AML-193 (cell line): ENCODE measurements at regions not wholly inside any gene's neighbourhood (a gene's known extent, or its start where the extent isn't known, plus 50 kb on each side); places are given as distances from the start of the nearest gene placed in this dataset.

Experiments used
- DNase-seq, 2 experiments: peaks; one replicate each; lab custom pipeline; 2025; lab: John Stamatoyannopoulos, UW

DNA sequence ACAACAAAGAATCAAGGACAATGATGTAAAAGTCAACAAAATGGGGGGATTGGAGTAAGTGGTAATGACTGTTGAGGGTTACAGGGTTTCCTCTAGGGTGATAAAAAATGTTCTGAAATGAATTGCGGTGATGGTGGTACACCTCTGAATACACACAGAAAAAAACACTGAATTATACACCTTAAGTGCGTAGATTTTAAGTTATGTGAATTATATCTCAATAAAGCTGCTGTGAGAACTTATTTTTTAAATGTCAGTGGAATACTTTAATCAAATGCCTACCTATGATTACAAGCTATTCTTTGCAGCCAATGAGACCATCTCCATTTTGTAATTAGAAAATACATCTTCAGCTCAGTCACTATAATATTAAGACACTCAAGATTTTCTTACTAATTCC, 53.5 kb downstream of the ZNF608 start:
- no peak for DNase-seq

DNA sequence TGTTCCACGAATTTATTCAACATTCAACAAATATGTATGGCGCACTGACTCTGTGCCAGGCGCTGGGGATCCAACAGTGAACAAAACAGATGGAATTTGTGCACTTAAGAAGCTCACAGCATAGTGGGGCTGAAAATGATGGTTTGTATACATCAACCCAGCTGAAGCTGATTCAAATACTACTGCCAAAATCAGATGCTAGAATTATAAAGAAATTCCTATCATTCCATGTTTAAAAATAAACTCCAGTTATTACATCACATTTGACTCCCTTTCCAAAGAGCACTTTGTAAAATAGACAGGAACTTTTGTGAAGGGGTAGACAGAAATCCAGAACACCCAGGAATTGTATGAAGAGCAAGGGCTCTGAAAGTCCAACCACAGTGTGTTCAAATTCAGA, 54.1 kb downstream of the ZNF608 start:
- no peak for DNase-seq

DNA sequence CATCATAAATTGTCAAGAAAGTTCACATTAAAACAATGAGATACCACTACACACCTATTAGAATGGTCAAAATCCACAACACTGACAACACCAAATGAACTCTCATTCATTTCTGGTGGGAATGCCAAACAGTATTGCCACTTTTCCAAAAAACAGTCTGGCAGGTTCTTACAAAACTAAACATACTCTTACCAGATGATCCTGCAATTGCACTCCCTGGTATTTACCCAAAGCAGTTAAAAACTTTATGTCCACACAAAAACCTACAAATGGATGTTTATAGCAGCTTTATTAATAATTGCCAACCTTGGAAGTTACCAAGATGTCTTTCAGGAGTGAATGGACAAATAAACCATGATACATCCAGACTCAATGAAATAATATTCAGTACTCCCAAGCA, 56.8 kb downstream of the ZNF608 start:
- no peak for DNase-seq

GRCh38 chr5:124686239-124687004, 60.0 kb downstream of the ZNF608 start:
- no peak for DNase-seq

DNA sequence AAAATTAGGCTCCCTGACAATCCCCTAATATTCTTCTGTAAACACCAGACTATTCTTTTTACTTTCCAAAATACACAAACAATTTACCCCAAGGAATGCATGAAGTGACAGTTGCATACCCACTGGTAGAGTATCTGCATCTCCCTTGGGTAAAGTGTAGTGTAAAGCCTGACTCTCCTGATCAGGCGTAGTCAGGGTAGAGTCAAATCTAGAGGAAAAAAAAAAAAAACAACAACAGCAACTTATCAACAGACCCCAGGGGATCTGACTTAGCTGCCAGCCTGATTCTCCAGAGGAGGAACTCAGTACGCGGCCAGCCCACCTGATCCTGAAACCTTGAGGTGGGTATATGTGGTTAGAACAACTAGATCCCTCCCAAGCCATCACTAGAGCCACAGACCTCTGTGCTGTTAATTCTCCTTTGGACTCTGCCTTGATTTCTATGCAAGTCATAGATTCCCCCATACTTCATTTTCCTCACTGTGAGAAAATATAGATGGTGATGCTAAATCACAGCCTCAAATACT, 61.0 kb downstream of the ZNF608 start:
- no peak for DNase-seq

DNA sequence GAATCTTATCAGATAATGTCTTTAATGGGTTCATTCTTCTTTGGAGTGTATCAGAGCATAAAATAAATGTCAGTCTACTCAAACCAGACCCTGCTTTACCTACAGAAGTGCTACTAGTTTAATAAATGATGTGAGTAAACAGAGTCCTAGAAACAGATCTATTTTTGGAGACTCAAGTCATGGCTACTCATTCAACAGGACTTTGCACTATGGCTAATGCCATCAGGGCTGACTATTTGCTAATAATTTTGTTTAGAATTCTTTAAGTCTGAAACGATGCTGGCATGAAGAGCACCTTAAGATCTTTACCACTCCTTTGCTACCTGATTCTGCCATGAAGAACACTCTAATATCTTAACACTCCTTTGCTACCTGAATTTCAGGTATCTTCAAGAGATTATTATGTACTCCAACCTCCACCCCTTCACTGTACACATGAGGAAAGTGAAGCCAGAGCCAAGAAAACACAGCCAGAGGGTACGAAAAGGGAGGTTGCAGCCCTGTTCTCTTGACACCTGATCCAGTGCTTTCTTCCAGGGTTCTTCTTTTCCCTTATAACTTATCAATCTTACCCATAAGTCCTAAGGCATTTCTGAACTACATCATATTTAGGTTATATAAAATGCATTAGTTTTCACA, 62.4 kb downstream of the ZNF608 start:
- DNase-seq: no peak

DNA sequence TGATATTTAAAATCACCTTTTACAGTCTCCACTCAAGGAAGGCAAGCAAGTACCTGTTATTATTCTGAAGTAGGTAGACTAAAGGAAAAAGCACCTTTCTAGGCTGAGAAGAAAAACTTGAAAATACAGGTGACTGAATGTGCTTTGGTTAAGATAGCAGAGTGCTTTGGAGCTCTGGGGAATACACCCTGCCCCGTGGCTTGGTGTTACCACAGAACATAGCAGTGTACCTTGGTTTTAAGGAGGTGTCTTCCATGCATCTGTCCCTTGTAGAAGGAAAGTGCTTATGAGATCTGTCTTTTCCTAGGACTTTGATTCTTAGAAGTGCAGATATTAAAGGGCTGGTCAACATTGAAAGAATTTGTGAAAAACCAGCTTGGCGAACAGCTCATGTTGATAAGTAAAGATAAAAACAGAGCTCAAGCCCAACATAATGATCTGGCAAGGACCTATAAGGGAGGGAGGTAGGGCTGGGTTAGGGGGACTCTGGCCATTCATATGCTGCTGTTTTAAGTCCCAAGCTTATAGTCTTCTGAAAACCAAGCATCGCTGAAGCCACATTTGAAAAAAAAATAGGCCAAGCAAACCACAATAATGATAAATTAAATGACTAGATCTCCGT, 66.8 kb downstream of the ZNF608 start:
- no peak for DNase-seq

- DNase-seq: no peak
These were observed 67.4 kb downstream of the ZNF608 start for GRCh38 chr5:124678922-124679519.

GRCh38 chr5:124678468-124678867, 68.0 kb downstream of the ZNF608 start:
- no peak for DNase-seq

- DNase-seq: no peak
These were observed 68.8 kb downstream of the ZNF608 start for GRCh38 chr5:124677374-124678351.

- DNase-seq: no peak
These were observed 70.2 kb downstream of the ZNF608 start for GRCh38 chr5:124675931-124676846.

DNA sequence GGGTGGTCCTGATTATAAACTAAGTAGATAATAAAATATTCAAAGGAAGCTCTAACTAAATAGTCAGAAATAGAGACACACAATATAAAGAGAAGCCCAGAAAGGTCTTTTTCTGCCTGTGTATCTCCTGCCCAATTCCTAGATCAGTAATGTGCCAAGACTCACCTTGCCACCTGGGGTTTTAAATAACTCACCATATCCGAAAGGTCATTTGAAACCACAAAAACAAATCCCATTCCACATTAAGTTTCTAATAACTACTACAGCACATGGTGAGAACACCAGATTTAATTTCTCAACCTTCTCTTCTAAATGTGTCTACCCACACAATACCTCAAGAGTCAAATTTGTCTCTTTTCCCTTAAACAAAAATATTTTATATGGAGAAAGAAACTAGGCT, 75.2 kb downstream of the ZNF608 start:
- no peak for DNase-seq

GRCh38 chr5:124670722-124671184, 75.7 kb downstream of the ZNF608 start:
- DNase-seq: no peak

DNA sequence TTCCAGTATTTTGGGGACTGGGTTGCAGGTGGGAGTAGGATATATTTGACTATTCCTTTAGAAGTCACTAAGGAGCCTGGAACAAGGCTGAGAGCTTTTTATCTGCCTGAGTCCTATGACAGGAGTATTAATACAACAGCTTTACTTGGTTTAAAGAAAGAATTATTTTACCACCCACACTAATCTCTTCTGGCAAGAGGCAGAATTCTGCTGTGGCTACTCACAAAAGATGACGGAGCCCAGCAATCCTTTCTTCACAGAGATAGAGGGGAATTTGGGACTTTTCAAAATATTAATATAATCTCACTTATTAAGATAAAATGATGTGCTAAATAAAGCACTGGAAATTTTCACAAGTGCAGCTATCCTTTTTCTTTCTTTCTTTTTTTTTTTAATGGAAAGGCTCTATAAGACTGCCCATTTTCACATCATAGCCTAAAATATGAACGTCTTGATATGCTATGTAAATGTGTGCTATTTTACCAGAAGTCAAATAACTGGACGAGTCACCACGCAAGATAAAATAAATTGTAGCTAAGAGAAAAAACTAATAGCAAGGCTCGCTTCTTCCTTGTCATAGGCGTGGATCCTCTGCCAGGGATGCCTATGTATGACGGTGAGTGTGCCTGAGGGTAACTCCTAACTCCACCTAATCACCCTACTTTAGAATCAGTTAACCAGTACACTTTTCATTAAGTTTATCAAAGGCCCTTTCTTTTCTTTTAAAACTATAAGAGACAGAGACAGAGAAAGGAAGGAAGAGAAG, 76.3 kb downstream of the ZNF608 start:
- DNase-seq: no peak

- DNase-seq: no peak
These were observed 77.2 kb downstream of the ZNF608 start for GRCh38 chr5:124669300-124669648.

DNA sequence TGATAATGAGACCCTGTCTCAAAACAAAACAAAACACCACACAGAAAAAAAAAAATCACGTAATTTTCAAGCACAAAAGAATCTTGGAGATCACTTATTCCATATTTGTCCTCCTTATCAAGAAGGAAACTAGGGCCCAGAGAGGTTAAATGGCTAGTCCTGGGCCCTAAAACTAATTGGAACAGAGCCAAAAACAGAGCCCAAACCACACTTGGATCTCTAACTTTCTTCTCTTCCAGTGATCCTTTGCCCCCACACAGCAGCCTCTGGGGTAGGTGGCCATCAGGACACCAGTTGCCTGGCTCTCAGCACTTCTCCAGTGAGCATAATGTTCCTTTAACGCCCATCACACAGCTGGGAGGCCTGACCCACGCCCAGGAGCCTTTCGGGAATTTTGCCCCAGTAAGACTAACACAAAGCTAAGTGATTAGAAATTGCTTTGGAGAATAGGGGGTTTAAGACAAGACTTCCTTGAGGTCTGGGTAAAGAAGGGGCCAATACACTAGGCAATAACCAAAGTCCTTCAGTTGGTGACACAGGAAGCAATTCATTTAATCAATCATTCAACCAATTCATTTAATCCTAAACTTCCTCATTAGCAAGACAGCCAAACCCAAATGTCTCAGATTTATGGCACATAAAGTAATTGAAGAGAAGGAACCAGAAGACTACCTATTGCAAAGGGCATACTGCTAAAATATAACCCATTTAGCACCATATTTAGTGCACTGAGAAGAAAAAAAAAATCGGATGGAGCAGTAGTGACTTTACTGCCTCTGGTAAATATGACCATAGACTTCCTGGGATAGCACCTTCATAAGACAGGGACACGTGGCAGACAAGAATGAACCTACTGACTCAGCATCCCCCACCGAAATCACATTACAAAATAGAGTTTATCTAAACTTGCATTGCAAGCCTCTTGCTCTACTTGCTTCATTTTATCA, 77.8 kb downstream of the ZNF608 start:
- no peak for DNase-seq

GRCh38 chr5:124665625-124666024, 80.8 kb downstream of the ZNF608 start:
- no peak for DNase-seq

DNA sequence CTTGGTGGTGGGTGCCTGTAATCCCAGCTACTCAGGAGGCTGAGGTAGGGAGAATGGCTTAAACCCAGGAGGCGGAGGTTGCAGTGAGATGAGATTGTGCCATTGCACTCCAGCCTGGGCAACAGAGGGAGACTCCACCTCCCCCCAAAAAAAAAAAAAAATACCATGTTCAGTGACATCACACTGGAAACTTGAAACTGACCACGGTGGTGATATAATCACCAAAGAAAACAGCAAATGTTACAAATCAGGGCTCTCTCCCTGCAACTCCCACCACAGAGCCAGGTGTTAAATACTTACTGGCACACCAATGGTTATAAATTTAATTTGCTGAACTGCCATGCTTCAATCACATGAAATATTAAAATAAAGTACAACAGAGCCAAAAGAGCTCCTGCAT, 81.4 kb downstream of the ZNF608 start:
- DNase-seq: no peak
